Thyroid gland (tissue), 4 donors: ENCODE measurements at regions not wholly inside any gene's neighbourhood (a gene's known extent, or its start where the extent isn't known, plus 50 kb on each side); places are given as distances from the start of the nearest gene placed in this dataset.
"Not testable (repeated sequence)": the region's sequence is repeated elsewhere in the genome, so short reads cannot be mapped to it uniquely, and the experiment has no call there.

Experiments
- DNase-seq, 2 donors: peaks; one replicate each; pipeline ENCODE4 v3.0.0-alpha.2; 2019
- H3K27ac ChIP-seq, 3 donors: fragments of 200-600 bp; sonication (generic); 1 replicate in 2 of 3; 2 replicates in 1 of 3; pipeline ENCODE4 v1.5.1; 2016 to 2019; ENCODE audit warnings: mild to moderate bottlenecking in 1 of 3, moderate library complexity in 1 of 3
- H3K27me3 ChIP-seq: fragments of 200-600 bp; sonication (generic); one replicate; pipeline ENCODE4 v1.5.1; 2019
- H3K36me3 ChIP-seq, 2 donors: fragments of 200-600 bp; sonication (generic); one replicate each; pipeline ENCODE4 v1.5.1; 2016 to 2019
- H3K4me1 ChIP-seq, 2 donors: fragments of 200-600 bp; sonication (generic); one replicate each; pipeline ENCODE4 v1.5.1; 2017 to 2019
- H3K4me3 ChIP-seq, 3 donors: fragments of 200-600 bp; sonication (generic); replicated peaks in 1 of 3; 1 replicate in 2 of 3; 2 replicates in 1 of 3; pipeline ENCODE4 v1.5.1; 2016; ENCODE audit warnings: mild to moderate bottlenecking in 1 of 3
- H3K9me3 ChIP-seq: fragments of 200-600 bp; sonication (generic); one replicate; pipeline ENCODE4 v1.5.1; 2017
- CTCF ChIP-seq, 6 experiments: fragments of 200-600 bp in 3 of 6; fragments of 450-650 bp in 3 of 6; sonication (generic) in 3 of 6; IDR thresholded peaks; one replicate each; pipeline ENCODE4 v1.5.1; 2016 to 2019; ENCODE audit warnings: antibody characterized with exemption in 6 of 6, mild to moderate bottlenecking in 2 of 6, inconsistent platforms in 1 of 6, moderate library complexity in 1 of 6
- POLR2A ChIP-seq, 2 donors: fragments of 450-650 bp; IDR thresholded peaks; one replicate each; pipeline ENCODE4 v1.6.1; 2017; ENCODE audit warnings: antibody characterized with exemption in 2 of 2, mild to moderate bottlenecking in 2 of 2, moderate library complexity in 1 of 2
- WGBS, 2 donors: methylation state at CpG; one replicate each; pipeline ENCODE4 v1.1.5; 2017; 5-methylcytosine and 5-hydroxymethylcytosine counted together
- intact Hi-C: fragments of 100-400 bp; cut with DNase I; formaldehyde crosslinking; loops from one replicate; pipeline ENCODE4 v1.15.1; 2023

DNA sequence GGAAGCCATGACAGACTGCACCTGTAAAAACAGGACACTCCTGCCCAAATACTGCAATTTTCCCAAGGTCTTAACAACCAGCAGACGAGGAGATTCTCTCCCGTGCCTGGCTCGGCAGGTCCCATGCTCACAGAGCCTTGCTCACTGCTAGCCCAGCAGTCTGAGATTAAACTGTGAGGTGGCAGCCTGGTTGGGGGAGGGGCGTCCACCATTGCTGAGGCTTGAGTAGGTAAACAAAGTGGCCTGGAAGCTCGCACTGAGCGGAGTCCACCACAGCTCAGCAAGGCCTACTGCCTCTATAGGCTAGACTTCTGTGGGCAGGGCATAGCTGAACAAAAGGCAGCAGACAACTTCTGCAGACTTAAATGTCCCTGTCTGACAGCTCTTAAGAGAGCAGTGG, 80.3 kb downstream of the ANXA5 start:
- H3K9me3 ChIP-seq, H3K4me1 ChIP-seq, DNase-seq, H3K4me3 ChIP-seq, intact Hi-C loops, H3K27me3 ChIP-seq, H3K27ac ChIP-seq, H3K36me3 ChIP-seq: not testable (repeated sequence)
- 81 to 89% methylated on average over 3 to 5 of the region's 6 CpGs for WGBS, 2 donors

DNA sequence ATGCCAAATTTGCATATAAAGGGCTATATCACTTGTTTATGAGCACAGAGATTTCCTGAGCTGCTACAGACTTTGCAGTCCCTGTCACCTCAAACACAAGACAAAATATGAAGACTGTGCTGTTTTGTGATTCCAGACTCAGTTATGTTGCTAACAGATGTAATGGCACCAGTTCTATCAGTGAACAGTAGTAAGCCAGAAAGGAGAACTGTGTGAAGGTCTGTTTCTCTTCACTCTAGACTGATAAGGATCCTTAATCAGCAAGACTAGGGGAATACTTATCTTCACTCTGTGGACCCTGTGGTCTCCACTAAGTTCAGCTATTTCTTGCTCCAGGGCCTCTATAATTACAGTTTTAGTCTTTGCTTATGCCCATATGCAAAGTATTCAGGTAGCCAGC, 82.7 kb downstream of the ANXA5 start:
- Histone ChIP-seq H3K27ac (no peak overlapping the region), H3K36me3 (no peaks in the 10 kb centered on the region), H3K4me3 (no peak overlapping the region), H3K9me3 (no peaks in the 10 kb centered on the region), H3K27me3 (no peaks in the 10 kb centered on the region), H3K4me1 (no peaks in the 10 kb centered on the region)
- intact Hi-C loops, result no loop called here
- DNase-seq, result no peak
- no peak for TF ChIP-seq POLR2A (IDR thresholded peaks at IDR 0.05)
- TF ChIP-seq CTCF (IDR thresholded peaks at IDR 0.05), result no peak

DNA sequence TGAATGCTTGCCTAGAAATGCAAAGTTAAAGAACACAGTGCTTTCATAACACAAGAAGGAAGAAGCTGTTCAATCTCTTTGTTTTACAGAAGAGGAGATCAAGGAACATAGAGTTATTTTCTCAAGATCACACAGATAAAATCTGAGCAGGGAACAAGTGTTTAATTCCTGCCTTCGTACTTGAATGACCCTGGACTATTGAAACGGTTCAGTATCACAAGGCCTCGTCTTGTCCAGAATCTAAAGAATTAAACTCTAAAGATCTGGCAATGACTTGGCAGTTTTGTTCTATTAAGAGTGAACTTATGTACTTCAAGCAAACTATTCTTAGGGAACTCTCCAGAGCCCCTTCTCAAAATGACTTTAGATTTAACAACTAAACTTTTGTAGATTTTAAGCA, 97.7 kb downstream of the ANXA5 start:
- Histone ChIP-seq H3K4me1 (peaks cover 8 to 17% of the 10 kb centered on the region in 2 donors), H3K27me3 (no peaks in the 10 kb centered on the region), H3K27ac (peak overlapping the region; percentile 44 to 70 (median 56)), H3K36me3 (no peaks in the 10 kb centered on the region), H3K4me3 (no peak overlapping the region), H3K9me3 (no peaks in the 10 kb centered on the region)
- DNase-seq, result no peak
- intact Hi-C loops, result no loop called here
- TF ChIP-seq POLR2A (IDR thresholded peaks at IDR 0.05), result no peak
- no peak for TF ChIP-seq CTCF (IDR thresholded peaks at IDR 0.05)
- WGBS, 2 donors, result 1 to 8% methylated on average over 3 of the region's 3 CpGs

GRCh38 chr4:121597346-121597934, 99.3 kb downstream of the ANXA5 start:
- Histone ChIP-seq H3K27ac (no peak overlapping the region), H3K4me3 (no peak overlapping the region), H3K36me3 (no peaks in the 10 kb centered on the region), H3K9me3 (no peaks in the 10 kb centered on the region), H3K27me3 (no peaks in the 10 kb centered on the region), H3K4me1 (peaks cover 8 to 17% of the 10 kb centered on the region in 2 donors)
- WGBS, 2 donors, result 87 to 93% methylated on average over 2 of the region's 2 CpGs
- TF ChIP-seq CTCF (IDR thresholded peaks at IDR 0.05) (no peak), POLR2A (IDR thresholded peaks at IDR 0.05) (no peak)
- intact Hi-C loops, result no loop called here
- no peak for DNase-seq

- Histone ChIP-seq H3K27me3 (no peaks in the 10 kb centered on the region), H3K9me3 (no peaks in the 10 kb centered on the region), H3K27ac (no peak overlapping the region), H3K36me3 (no peaks in the 10 kb centered on the region), H3K4me3 (no peak overlapping the region), H3K4me1 (peaks cover 8 to 17% of the 10 kb centered on the region in 2 donors)
- DNase-seq, result no peak
- intact Hi-C loops, result no loop called here
- 76 to 85% methylated on average over 3 of the region's 3 CpGs for WGBS, 2 donors
- TF ChIP-seq CTCF (IDR thresholded peaks at IDR 0.05) (no peak), POLR2A (IDR thresholded peaks at IDR 0.05) (no peak)
Observed at GRCh38 chr4:121594796-121595526, 101.8 kb downstream of the ANXA5 start.
